ENCODE measurements at regions not wholly inside any gene's neighbourhood (a gene's known extent, or its start where the extent isn't known, plus 50 kb on each side); places are given as distances from the start of the nearest gene placed in this dataset.

- DNase-seq (ENCODE audit: low read depth, low spot score): no peak
- no peak overlapping the region for H3K27ac ChIP-seq (ENCODE audit: low read length)
- no peaks in the 10 kb centered on the region for H3K9me3 ChIP-seq (ENCODE audit: control insufficient read depth, insufficient read depth, low read length)
- no peaks in the 10 kb centered on the region for H3K36me3 ChIP-seq (ENCODE audit: control insufficient read depth, insufficient read depth, low read length)
- H3K4me3 ChIP-seq (ENCODE audit: low read length): no peak overlapping the region
- H3K27me3 ChIP-seq (ENCODE audit: control insufficient read depth, insufficient read depth, low read length): no peaks in the 10 kb centered on the region
- no CpG with 5 or more reads among the region's 3 CpGs for WGBS (ENCODE audit: insufficient coverage, insufficient read length)
- H3K4me1 ChIP-seq (ENCODE audit: control insufficient read depth, insufficient read depth, low read length): no peaks in the 10 kb centered on the region
Measured at GRCh38 chr17:63349478-63350000, 96.6 kb downstream of the CYB561 start.

GRCh38 chr17:63350364-63350763 is 95.7 kb downstream of the CYB561 start:
- no peak overlapping the region for H3K4me3 ChIP-seq (ENCODE audit: low read length)
- no peaks in the 10 kb centered on the region for H3K36me3 ChIP-seq (ENCODE audit: control insufficient read depth, insufficient read depth, low read length)
- no CpG with 5 or more reads among the region's 4 CpGs for WGBS (ENCODE audit: insufficient coverage, insufficient read length)
- H3K4me1 ChIP-seq (ENCODE audit: control insufficient read depth, insufficient read depth, low read length): no peaks in the 10 kb centered on the region
- no peak overlapping the region for H3K27ac ChIP-seq (ENCODE audit: low read length)
- no peaks in the 10 kb centered on the region for H3K27me3 ChIP-seq (ENCODE audit: control insufficient read depth, insufficient read depth, low read length)
- no peaks in the 10 kb centered on the region for H3K9me3 ChIP-seq (ENCODE audit: control insufficient read depth, insufficient read depth, low read length)
- DNase-seq (ENCODE audit: low read depth, low spot score): no peak

GRCh38 chr17:63354256-63354655 is 91.8 kb downstream of the CYB561 start:
- no peaks in the 10 kb centered on the region for H3K4me1 ChIP-seq (ENCODE audit: control insufficient read depth, insufficient read depth, low read length)
- H3K27me3 ChIP-seq (ENCODE audit: control insufficient read depth, insufficient read depth, low read length): no peaks in the 10 kb centered on the region
- no peaks in the 10 kb centered on the region for H3K9me3 ChIP-seq (ENCODE audit: control insufficient read depth, insufficient read depth, low read length)
- H3K27ac ChIP-seq (ENCODE audit: low read length): no peak overlapping the region
- no peak for DNase-seq (ENCODE audit: low read depth, low spot score)
- H3K36me3 ChIP-seq (ENCODE audit: control insufficient read depth, insufficient read depth, low read length): no peaks in the 10 kb centered on the region
- H3K4me3 ChIP-seq (ENCODE audit: low read length): no peak overlapping the region
- WGBS (ENCODE audit: insufficient coverage, insufficient read length): no CpG with 5 or more reads among the region's 4 CpGs

GRCh38 chr17:63356337-63356757 is 89.8 kb downstream of the CYB561 start:
- no peak for DNase-seq (ENCODE audit: low read depth, low spot score)
- no peaks in the 10 kb centered on the region for H3K27me3 ChIP-seq (ENCODE audit: control insufficient read depth, insufficient read depth, low read length)
- H3K27ac ChIP-seq (ENCODE audit: low read length): no peak overlapping the region
- H3K4me1 ChIP-seq (ENCODE audit: control insufficient read depth, insufficient read depth, low read length): no peaks in the 10 kb centered on the region
- no CpG with 5 or more reads among the region's 1 CpG for WGBS (ENCODE audit: insufficient coverage, insufficient read length)
- H3K36me3 ChIP-seq (ENCODE audit: control insufficient read depth, insufficient read depth, low read length): no peaks in the 10 kb centered on the region
- no peak overlapping the region for H3K4me3 ChIP-seq (ENCODE audit: low read length)
- H3K9me3 ChIP-seq (ENCODE audit: control insufficient read depth, insufficient read depth, low read length): no peaks in the 10 kb centered on the region

- H3K36me3 ChIP-seq (ENCODE audit: control insufficient read depth, insufficient read depth, low read length): no peaks in the 10 kb centered on the region
- H3K27me3 ChIP-seq (ENCODE audit: control insufficient read depth, insufficient read depth, low read length): no peaks in the 10 kb centered on the region
- WGBS (ENCODE audit: insufficient coverage, insufficient read length): no CpG with 5 or more reads among the region's 6 CpGs
- DNase-seq (ENCODE audit: low read depth, low spot score): no peak
- no peak overlapping the region for H3K4me3 ChIP-seq (ENCODE audit: low read length)
- H3K27ac ChIP-seq (ENCODE audit: low read length): no peak overlapping the region
- H3K4me1 ChIP-seq (ENCODE audit: control insufficient read depth, insufficient read depth, low read length): no peaks in the 10 kb centered on the region
- no peaks in the 10 kb centered on the region for H3K9me3 ChIP-seq (ENCODE audit: control insufficient read depth, insufficient read depth, low read length)
Measured at GRCh38 chr17:63358111-63358839, 87.8 kb downstream of the CYB561 start.

- no peak overlapping the region for H3K4me3 ChIP-seq (ENCODE audit: low read length)
Measured at GRCh38 chr17:63358956-63359355, 87.2 kb downstream of the CYB561 start.

GRCh38 chr17:63361182-63361581 is 84.9 kb downstream of the CYB561 start:
- Histone ChIP-seq H3K27ac (ENCODE audit: low read length) (no peak overlapping the region), H3K36me3 (ENCODE audit: control insufficient read depth, insufficient read depth, low read length) (no peaks in the 10 kb centered on the region), H3K27me3 (ENCODE audit: control insufficient read depth, insufficient read depth, low read length) (no peaks in the 10 kb centered on the region), H3K4me3 (ENCODE audit: low read length) (peak overlapping the region; percentile 9; the same call in 1 of the 2 replicates), H3K4me1 (ENCODE audit: control insufficient read depth, insufficient read depth, low read length) (no peaks in the 10 kb centered on the region), H3K9me3 (ENCODE audit: control insufficient read depth, insufficient read depth, low read length) (no peaks in the 10 kb centered on the region)
- no peak for DNase-seq (ENCODE audit: low read depth, low spot score)
- WGBS (ENCODE audit: insufficient coverage, insufficient read length): no CpG with 5 or more reads among the region's 7 CpGs

More at GRCh38 chr17:63358956-63359355, 87.2 kb downstream of the CYB561 start:
- no peaks in the 10 kb centered on the region for H3K36me3 ChIP-seq (ENCODE audit: control insufficient read depth, insufficient read depth, low read length)
- no peaks in the 10 kb centered on the region for H3K9me3 ChIP-seq (ENCODE audit: control insufficient read depth, insufficient read depth, low read length)
- no CpG with 5 or more reads among the region's 3 CpGs for WGBS (ENCODE audit: insufficient coverage, insufficient read length)
- H3K4me1 ChIP-seq (ENCODE audit: control insufficient read depth, insufficient read depth, low read length): no peaks in the 10 kb centered on the region
- H3K27me3 ChIP-seq (ENCODE audit: control insufficient read depth, insufficient read depth, low read length): no peaks in the 10 kb centered on the region
- H3K27ac ChIP-seq (ENCODE audit: low read length): no peak overlapping the region
- DNase-seq (ENCODE audit: low read depth, low spot score): no peak

- Histone ChIP-seq H3K27ac (ENCODE audit: low read length) (no peak overlapping the region), H3K9me3 (ENCODE audit: control insufficient read depth, insufficient read depth, low read length) (no peaks in the 10 kb centered on the region), H3K36me3 (ENCODE audit: control insufficient read depth, insufficient read depth, low read length) (no peaks in the 10 kb centered on the region), H3K4me1 (ENCODE audit: control insufficient read depth, insufficient read depth, low read length) (no peaks in the 10 kb centered on the region), H3K4me3 (ENCODE audit: low read length) (no peak overlapping the region), H3K27me3 (ENCODE audit: control insufficient read depth, insufficient read depth, low read length) (no peaks in the 10 kb centered on the region)
- WGBS (ENCODE audit: insufficient coverage, insufficient read length): no CpG with 5 or more reads among the region's 2 CpGs
- no peak for DNase-seq (ENCODE audit: low read depth, low spot score)
Measured at GRCh38 chr17:63362115-63362514, 84.0 kb downstream of the CYB561 start.

- H3K27ac ChIP-seq (ENCODE audit: low read length): no peak overlapping the region
- no peak overlapping the region for H3K4me3 ChIP-seq (ENCODE audit: low read length)
- no peak for DNase-seq (ENCODE audit: low read depth, low spot score)
- no peaks in the 10 kb centered on the region for H3K9me3 ChIP-seq (ENCODE audit: control insufficient read depth, insufficient read depth, low read length)
- H3K27me3 ChIP-seq (ENCODE audit: control insufficient read depth, insufficient read depth, low read length): no peaks in the 10 kb centered on the region
- no peaks in the 10 kb centered on the region for H3K36me3 ChIP-seq (ENCODE audit: control insufficient read depth, insufficient read depth, low read length)
- WGBS (ENCODE audit: insufficient coverage, insufficient read length): no CpG with 5 or more reads among the region's 2 CpGs
- no peaks in the 10 kb centered on the region for H3K4me1 ChIP-seq (ENCODE audit: control insufficient read depth, insufficient read depth, low read length)
Measured at GRCh38 chr17:63364387-63364786, 81.7 kb downstream of the CYB561 start.

GRCh38 chr17:63364944-63365343 is 81.2 kb downstream of the CYB561 start:
- no peaks in the 10 kb centered on the region for H3K4me1 ChIP-seq (ENCODE audit: control insufficient read depth, insufficient read depth, low read length)
- H3K9me3 ChIP-seq (ENCODE audit: control insufficient read depth, insufficient read depth, low read length): no peaks in the 10 kb centered on the region
- H3K36me3 ChIP-seq (ENCODE audit: control insufficient read depth, insufficient read depth, low read length): no peaks in the 10 kb centered on the region
- no CpG with 5 or more reads among the region's 6 CpGs for WGBS (ENCODE audit: insufficient coverage, insufficient read length)
- H3K4me3 ChIP-seq (ENCODE audit: low read length): no peak overlapping the region
- no peak for DNase-seq (ENCODE audit: low read depth, low spot score)
- no peak overlapping the region for H3K27ac ChIP-seq (ENCODE audit: low read length)
- no peaks in the 10 kb centered on the region for H3K27me3 ChIP-seq (ENCODE audit: control insufficient read depth, insufficient read depth, low read length)
